ENCODE measurements at regions not wholly inside any gene's neighbourhood (a gene's known extent, or its start where the extent isn't known, plus 50 kb on each side); places are given as distances from the start of the nearest gene placed in this dataset.

GRCh38 chr2:156826341-156826933 is 390.3 kb downstream of the GPD2 start:
- TF ChIP-seq CTCF (IDR thresholded peaks at IDR 0.05; ENCODE audit: insufficient read depth, low read depth, low read length) (no peak), EZH2 (IDR thresholded peaks at IDR 0.05; ENCODE audit: insufficient read depth, low read length) (no peak)

Data from astrocyte (in vitro differentiated cells and primary cell).